Activated T-cell treated with anti-CD3 and anti-CD28 coated beads, Interleukin-2, amount 50 U/mL, for 4 hours (primary cell): ENCODE measurements at regions not wholly inside any gene's neighbourhood (a gene's known extent, or its start where the extent isn't known, plus 50 kb on each side); places are given as distances from the start of the nearest gene placed in this dataset.

ENCODE experiments used
- ATAC-seq, 2 donors: fragments of 200-7000 bp; cut with Tn5 transposase; one replicate each; pipeline ENCODE4 v1.10.0; 2021
- DNase-seq: peaks from one replicate; pipeline ENCODE4 v3.0.0-alpha.2; 2020
- H3K27me3 Mint-ChIP-seq: one replicate; pipeline ENCODE4 v1.8.0; 2021; ENCODE audit warnings: low read depth, mixed read lengths
- H3K36me3 Mint-ChIP-seq: one replicate; pipeline ENCODE4 v1.8.0; 2022; ENCODE audit warnings: mixed read lengths; ENCODE audit not compliant: insufficient read depth
- H3K4me1 Mint-ChIP-seq: one replicate; pipeline ENCODE4 v1.8.0; 2021; ENCODE audit warnings: low read depth, mixed read lengths
- H3K4me3 Mint-ChIP-seq: one replicate; pipeline ENCODE4 v1.8.0; 2021; ENCODE audit warnings: mild to moderate bottlenecking, moderate library complexity, mixed read lengths
- H3K9me3 Mint-ChIP-seq: one replicate; pipeline ENCODE4 v1.8.0; 2021; ENCODE audit warnings: mixed read lengths

DNA sequence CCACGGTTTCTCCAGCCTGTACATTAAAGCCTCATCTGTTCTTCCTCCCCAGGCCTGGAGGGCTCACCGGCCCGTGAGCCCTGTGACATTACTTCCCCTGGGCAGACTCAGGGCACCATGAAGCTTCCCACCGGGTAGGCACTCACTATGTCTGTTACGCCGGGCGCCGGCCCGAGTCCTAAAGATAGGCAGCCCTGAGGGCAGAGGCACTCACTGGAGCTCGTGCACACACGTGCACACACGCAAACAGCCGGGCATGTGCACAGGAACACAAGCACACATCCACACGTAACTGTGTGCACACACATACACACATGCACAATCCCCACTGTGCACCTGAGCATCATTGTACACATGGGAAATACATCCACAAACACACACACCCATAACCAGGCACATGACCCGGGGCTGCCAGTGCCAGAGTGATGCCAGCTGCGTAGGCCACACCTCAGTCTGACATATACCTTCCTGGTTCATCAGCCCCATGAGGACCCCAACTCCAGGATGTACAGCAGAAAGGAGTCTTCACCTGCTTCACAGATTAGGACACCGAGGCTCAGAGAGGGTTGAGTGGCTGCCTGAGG lies 83.7 kb downstream of the YTHDF1 start:
- Mint-ChIP-seq H3K27me3 (peaks cover 8% of the 10 kb centered on the region), H3K4me3 (no peak overlapping the region), H3K9me3 (no peaks in the 10 kb centered on the region), H3K36me3 (no peaks in the 10 kb centered on the region), H3K4me1 (no peaks in the 10 kb centered on the region)
- DNase-seq = no peak
- no peak for ATAC-seq

GRCh38 chr20:63130658-63131577 lies 85.0 kb downstream of the YTHDF1 start:
- no peaks in the 10 kb centered on the region for H3K4me1 Mint-ChIP-seq
- H3K9me3 Mint-ChIP-seq = no peaks in the 10 kb centered on the region
- H3K27me3 Mint-ChIP-seq = peaks cover 11% of the 10 kb centered on the region
- no peak for ATAC-seq
- no peaks in the 10 kb centered on the region for H3K36me3 Mint-ChIP-seq
- DNase-seq = no peak
- H3K4me3 Mint-ChIP-seq = no peak overlapping the region

DNA sequence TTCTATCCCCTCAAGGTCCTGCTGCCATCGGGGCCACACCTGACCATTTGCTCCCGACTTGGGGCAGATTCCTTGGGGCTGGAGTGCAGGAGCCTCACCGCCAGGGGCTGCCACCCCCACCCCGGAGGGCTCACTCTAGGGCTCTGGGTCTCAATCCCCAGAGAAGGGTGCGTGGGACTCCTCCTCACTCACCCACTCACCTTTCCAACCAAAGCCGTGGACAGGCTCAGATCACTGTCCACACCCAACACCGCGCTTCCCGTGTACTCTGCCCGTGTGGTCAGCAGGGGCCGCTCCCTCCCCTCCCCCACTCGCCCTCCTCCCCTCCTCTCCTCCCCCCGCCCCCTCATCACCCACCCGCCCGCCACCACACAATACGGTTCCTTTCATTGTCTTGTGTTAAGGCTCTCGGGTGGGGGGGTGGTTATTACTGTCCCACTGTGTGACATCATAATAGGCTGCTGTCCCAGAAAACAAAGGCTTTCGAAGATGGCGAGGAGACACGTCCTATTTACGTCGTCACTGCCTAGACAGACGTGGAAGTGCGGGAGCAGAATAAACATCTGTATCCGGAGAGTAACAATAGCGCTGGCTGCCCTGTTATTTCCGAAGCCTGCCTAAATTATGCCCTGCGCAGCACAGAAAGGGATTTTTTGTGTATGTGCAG lies 85.8 kb downstream of the YTHDF1 start:
- Mint-ChIP-seq H3K36me3 (no peaks in the 10 kb centered on the region), H3K4me3 (no peak overlapping the region), H3K27me3 (peaks cover 11% of the 10 kb centered on the region), H3K9me3 (no peaks in the 10 kb centered on the region), H3K4me1 (no peaks in the 10 kb centered on the region)
- no peak for DNase-seq
- ATAC-seq = no peak

GRCh38 chr20:63129376-63129965 lies 86.5 kb downstream of the YTHDF1 start:
- H3K4me3 Mint-ChIP-seq = no peak overlapping the region
- DNase-seq = no peak
- ATAC-seq = no peak
- no peaks in the 10 kb centered on the region for H3K36me3 Mint-ChIP-seq
- H3K4me1 Mint-ChIP-seq = no peaks in the 10 kb centered on the region
- H3K9me3 Mint-ChIP-seq = no peaks in the 10 kb centered on the region
- H3K27me3 Mint-ChIP-seq = peaks cover 13% of the 10 kb centered on the region

- DNase-seq (no peak), ATAC-seq (no peak)
- Mint-ChIP-seq H3K4me3 (no peak overlapping the region), H3K9me3 (no peaks in the 10 kb centered on the region), H3K36me3 (no peaks in the 10 kb centered on the region), H3K27me3 (peaks cover 16% of the 10 kb centered on the region), H3K4me1 (no peaks in the 10 kb centered on the region)
Observed at GRCh38 chr20:63128956-63129355, 87.0 kb downstream of the YTHDF1 start.

- DNase-seq (no peak), ATAC-seq (no peak)
- H3K9me3 Mint-ChIP-seq = no peaks in the 10 kb centered on the region
- peaks cover 16% of the 10 kb centered on the region for H3K27me3 Mint-ChIP-seq
- no peaks in the 10 kb centered on the region for H3K4me1 Mint-ChIP-seq
- no peaks in the 10 kb centered on the region for H3K36me3 Mint-ChIP-seq
- H3K4me3 Mint-ChIP-seq = no peak overlapping the region
Observed at GRCh38 chr20:63128367-63128766, 87.6 kb downstream of the YTHDF1 start.

GRCh38 chr20:63127700-63128364 lies 88.1 kb downstream of the YTHDF1 start:
- no peak for DNase-seq
- no peaks in the 10 kb centered on the region for H3K4me1 Mint-ChIP-seq
- no peak overlapping the region for H3K4me3 Mint-ChIP-seq
- no peaks in the 10 kb centered on the region for H3K36me3 Mint-ChIP-seq
- H3K9me3 Mint-ChIP-seq = no peaks in the 10 kb centered on the region
- peaks cover 16% of the 10 kb centered on the region for H3K27me3 Mint-ChIP-seq
- ATAC-seq = no peak

GRCh38 chr20:63126876-63127699 lies 88.8 kb downstream of the YTHDF1 start:
- DNase-seq (no peak), ATAC-seq (no peak)
- Mint-ChIP-seq H3K4me1 (no peaks in the 10 kb centered on the region), H3K4me3 (no peak overlapping the region), H3K27me3 (peaks cover 18% of the 10 kb centered on the region), H3K9me3 (no peaks in the 10 kb centered on the region), H3K36me3 (no peaks in the 10 kb centered on the region)

- Mint-ChIP-seq H3K4me3 (no peak overlapping the region), H3K27me3 (peaks cover 22% of the 10 kb centered on the region), H3K9me3 (no peaks in the 10 kb centered on the region), H3K4me1 (no peaks in the 10 kb centered on the region), H3K36me3 (no peaks in the 10 kb centered on the region)
- DNase-seq (no peak), ATAC-seq (no peak)
Observed at GRCh38 chr20:63125838-63126601, 89.9 kb downstream of the YTHDF1 start.

GRCh38 chr20:63125581-63125837 lies 90.4 kb downstream of the YTHDF1 start:
- Mint-ChIP-seq H3K4me3 (no peak overlapping the region), H3K9me3 (no peaks in the 10 kb centered on the region), H3K36me3 (no peaks in the 10 kb centered on the region), H3K4me1 (no peaks in the 10 kb centered on the region), H3K27me3 (peaks cover 22% of the 10 kb centered on the region)
- ATAC-seq = no peak
- DNase-seq = no peak

- peaks cover 18% of the 10 kb centered on the region for H3K27me3 Mint-ChIP-seq
- no peaks in the 10 kb centered on the region for H3K36me3 Mint-ChIP-seq
- no peak for DNase-seq
Observed at GRCh38 chr20:63124782-63125580, 91.0 kb downstream of the YTHDF1 start.

GRCh38 chr20:63124092-63124781 lies 91.7 kb downstream of the YTHDF1 start:
- Mint-ChIP-seq H3K4me3 (no peak overlapping the region), H3K36me3 (no peaks in the 10 kb centered on the region), H3K27me3 (peaks cover 15% of the 10 kb centered on the region), H3K4me1 (no peaks in the 10 kb centered on the region), H3K9me3 (no peaks in the 10 kb centered on the region)
- ATAC-seq (no peak), DNase-seq (no peak)

More at GRCh38 chr20:63124782-63125580, 91.0 kb downstream of the YTHDF1 start:
- Mint-ChIP-seq H3K4me3 (no peak overlapping the region), H3K9me3 (no peaks in the 10 kb centered on the region), H3K4me1 (no peaks in the 10 kb centered on the region)
- ATAC-seq = no peak
